ENCODE measurements at regions not wholly inside any gene's neighbourhood (a gene's known extent, or its start where the extent isn't known, plus 50 kb on each side); places are given as distances from the start of the nearest gene placed in this dataset.

- H3K9me3 Mint-ChIP-seq (ENCODE audit: low read depth): peaks cover 2% of the 10 kb centered on the region
- no peak overlapping the region for H3K27ac Mint-ChIP-seq
Measured at GRCh38 chr12:92992041-92992440, 62.9 kb upstream of the EEA1 start.

GRCh38 chr12:92993259-92993658 is 64.2 kb upstream of the EEA1 start:
- Mint-ChIP-seq H3K36me3 (ENCODE audit: insufficient read depth) (peaks cover 3% of the 10 kb centered on the region), H3K4me3 (ENCODE audit: low read depth) (no peak overlapping the region), H3K9me3 (ENCODE audit: low read depth) (peaks cover 2% of the 10 kb centered on the region), H3K27ac (no peak overlapping the region), H3K27me3 (peaks cover 3% of the 10 kb centered on the region), H3K4me1 (ENCODE audit: low read depth) (peaks cover 24% of the 10 kb centered on the region)
- no peak for DNase-seq (ENCODE audit: low spot score, unreplicated experiment)
- no peak for TF ChIP-seq CTCF (IDR thresholded peaks at IDR 0.05; ENCODE audit: unreplicated experiment)

More at GRCh38 chr12:92992041-92992440, 62.9 kb upstream of the EEA1 start:
- Mint-ChIP-seq H3K4me1 (ENCODE audit: low read depth) (peaks cover 32% of the 10 kb centered on the region), H3K4me3 (ENCODE audit: low read depth) (no peak overlapping the region), H3K27me3 (peaks cover 3% of the 10 kb centered on the region), H3K36me3 (ENCODE audit: insufficient read depth) (peaks cover 3% of the 10 kb centered on the region)
- DNase-seq (ENCODE audit: low spot score, unreplicated experiment): no peak
- no peak for TF ChIP-seq CTCF (IDR thresholded peaks at IDR 0.05; ENCODE audit: unreplicated experiment)

- peaks cover 3% of the 10 kb centered on the region for H3K36me3 Mint-ChIP-seq (ENCODE audit: insufficient read depth)
- no peak overlapping the region for H3K4me3 Mint-ChIP-seq (ENCODE audit: low read depth)
- H3K4me1 Mint-ChIP-seq (ENCODE audit: low read depth): peaks cover 6% of the 10 kb centered on the region
- TF ChIP-seq CTCF (IDR thresholded peaks at IDR 0.05; ENCODE audit: unreplicated experiment): no peak
- H3K27ac Mint-ChIP-seq: no peak overlapping the region
- DNase-seq (ENCODE audit: low spot score, unreplicated experiment): no peak
- H3K9me3 Mint-ChIP-seq (ENCODE audit: low read depth): peaks cover 2% of the 10 kb centered on the region
- peaks cover 3% of the 10 kb centered on the region for H3K27me3 Mint-ChIP-seq
Measured at GRCh38 chr12:92995258-92995903, 66.3 kb upstream of the EEA1 start.

- TF ChIP-seq CTCF (IDR thresholded peaks at IDR 0.05; ENCODE audit: unreplicated experiment): no peak
- Mint-ChIP-seq H3K27me3 (no peaks in the 10 kb centered on the region), H3K27ac (no peak overlapping the region), H3K9me3 (ENCODE audit: low read depth) (no peaks in the 10 kb centered on the region), H3K36me3 (ENCODE audit: insufficient read depth) (no peaks in the 10 kb centered on the region), H3K4me1 (ENCODE audit: low read depth) (peaks cover 29% of the 10 kb centered on the region), H3K4me3 (ENCODE audit: low read depth) (no peak overlapping the region)
- DNase-seq (ENCODE audit: low spot score, unreplicated experiment): no peak
Measured at GRCh38 chr12:93000026-93000425, 70.9 kb upstream of the EEA1 start.

GRCh38 chr12:93001407-93001806 is 72.3 kb upstream of the EEA1 start:
- Mint-ChIP-seq H3K27ac (no peak overlapping the region), H3K36me3 (ENCODE audit: insufficient read depth) (no peaks in the 10 kb centered on the region), H3K4me1 (ENCODE audit: low read depth) (peaks cover 39% of the 10 kb centered on the region), H3K4me3 (ENCODE audit: low read depth) (no peak overlapping the region), H3K9me3 (ENCODE audit: low read depth) (no peaks in the 10 kb centered on the region), H3K27me3 (no peaks in the 10 kb centered on the region)
- DNase-seq (ENCODE audit: low spot score, unreplicated experiment): no peak
- TF ChIP-seq CTCF (IDR thresholded peaks at IDR 0.05; ENCODE audit: unreplicated experiment): no peak

Data from progenitor cell of endocrine pancreas (in vitro differentiated cells).